GM18867 (cell line): ENCODE measurements at regions not wholly inside any gene's neighbourhood (a gene's known extent, or its start where the extent isn't known, plus 50 kb on each side); places are given as distances from the start of the nearest gene placed in this dataset.
"Not testable (repeated sequence)": the region's sequence is repeated elsewhere in the genome, so short reads cannot be mapped to it uniquely, and the experiment has no call there.

ENCODE experiments used
- ATAC-seq: cut with Tn5 transposase; IDR thresholded peaks from one replicate; pipeline ENCODE4 v1.9.1; 2021; ENCODE audit warnings: mild to moderate bottlenecking, moderate library complexity; ENCODE audit not compliant: unreplicated experiment

GRCh38 chr5:109580225-109580624 lies 109.5 kb upstream of the MAN2A1 start:
- ATAC-seq: no peak

GRCh38 chr5:109575506-109575905 lies 114.2 kb upstream of the MAN2A1 start:
- ATAC-seq: no peak

- ATAC-seq: no peak
Observed at GRCh38 chr5:109574985-109575384, 114.7 kb upstream of the MAN2A1 start.

GRCh38 chr5:109573766-109574165 lies 116.0 kb upstream of the MAN2A1 start:
- ATAC-seq: no peak

- no peak for ATAC-seq
Observed at GRCh38 chr5:109573256-109573655, 116.5 kb upstream of the MAN2A1 start.

- no peak for ATAC-seq
Observed at GRCh38 chr5:109571785-109572184, 117.9 kb upstream of the MAN2A1 start.

- ATAC-seq: no peak
Observed at GRCh38 chr5:109570362-109570874, 119.3 kb upstream of the MAN2A1 start.

GRCh38 chr5:109567374-109568044 lies 122.2 kb upstream of the MAN2A1 start:
- no peak for ATAC-seq

- ATAC-seq: no peak
Observed at GRCh38 chr5:109566361-109566760, 123.4 kb upstream of the MAN2A1 start.

GRCh38 chr5:109563739-109564138 lies 126.0 kb upstream of the MAN2A1 start:
- no peak for ATAC-seq

GRCh38 chr5:109563189-109563588 lies 126.5 kb upstream of the MAN2A1 start:
- ATAC-seq: no peak

GRCh38 chr5:109562441-109562840 lies 127.3 kb upstream of the MAN2A1 start:
- no peak for ATAC-seq

GRCh38 chr5:109561447-109561846 lies 128.3 kb upstream of the MAN2A1 start:
- ATAC-seq: no peak

- no peak for ATAC-seq
Observed at GRCh38 chr5:109560554-109560953, 129.2 kb upstream of the MAN2A1 start.

GRCh38 chr5:109558952-109559351 lies 130.8 kb upstream of the MAN2A1 start:
- no peak for ATAC-seq

GRCh38 chr5:109558364-109558763 lies 131.4 kb upstream of the MAN2A1 start:
- no peak for ATAC-seq

- no peak for ATAC-seq
Observed at GRCh38 chr5:109553846-109554245, 135.9 kb upstream of the MAN2A1 start.

- not testable (repeated sequence) for ATAC-seq
Observed at GRCh38 chr5:109551234-109551633, 138.5 kb upstream of the MAN2A1 start.

GRCh38 chr5:109550077-109550476 lies 139.7 kb upstream of the MAN2A1 start:
- ATAC-seq: no peak

- no peak for ATAC-seq
Observed at GRCh38 chr5:109546461-109546860, 136.7 kb upstream of the PJA2 start.

GRCh38 chr5:109544873-109545272 lies 135.1 kb upstream of the PJA2 start:
- ATAC-seq: not testable (repeated sequence)

- ATAC-seq: not testable (repeated sequence)
Observed at GRCh38 chr5:109538692-109539091, 128.9 kb upstream of the PJA2 start.

GRCh38 chr5:109535090-109535489 lies 125.3 kb upstream of the PJA2 start:
- ATAC-seq: not testable (repeated sequence)
